ENCODE measurements at regions not wholly inside any gene's neighbourhood (a gene's known extent, or its start where the extent isn't known, plus 50 kb on each side); places are given as distances from the start of the nearest gene placed in this dataset.

DNA sequence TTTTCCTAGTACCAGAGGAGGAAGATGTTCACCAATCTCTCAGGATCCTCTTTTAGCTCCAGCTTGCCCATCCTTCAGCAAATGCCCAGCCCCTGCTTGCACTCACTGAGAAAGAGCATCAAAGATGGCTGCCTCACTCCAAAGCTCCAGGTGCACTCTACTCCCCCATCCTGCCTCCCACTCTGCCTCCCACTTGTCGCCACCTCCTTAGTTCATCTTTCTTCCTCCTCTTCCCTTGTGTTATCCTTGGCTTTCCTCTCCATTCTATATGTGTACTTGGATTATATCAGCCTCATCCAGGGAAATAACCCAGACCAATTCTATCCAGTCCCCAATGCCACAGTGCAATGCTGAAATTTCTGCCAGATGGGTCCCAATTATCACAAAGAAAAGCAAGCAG, 87.1 kb upstream of the CPLX2 start:
- TF ChIP-seq, protein P1, sequence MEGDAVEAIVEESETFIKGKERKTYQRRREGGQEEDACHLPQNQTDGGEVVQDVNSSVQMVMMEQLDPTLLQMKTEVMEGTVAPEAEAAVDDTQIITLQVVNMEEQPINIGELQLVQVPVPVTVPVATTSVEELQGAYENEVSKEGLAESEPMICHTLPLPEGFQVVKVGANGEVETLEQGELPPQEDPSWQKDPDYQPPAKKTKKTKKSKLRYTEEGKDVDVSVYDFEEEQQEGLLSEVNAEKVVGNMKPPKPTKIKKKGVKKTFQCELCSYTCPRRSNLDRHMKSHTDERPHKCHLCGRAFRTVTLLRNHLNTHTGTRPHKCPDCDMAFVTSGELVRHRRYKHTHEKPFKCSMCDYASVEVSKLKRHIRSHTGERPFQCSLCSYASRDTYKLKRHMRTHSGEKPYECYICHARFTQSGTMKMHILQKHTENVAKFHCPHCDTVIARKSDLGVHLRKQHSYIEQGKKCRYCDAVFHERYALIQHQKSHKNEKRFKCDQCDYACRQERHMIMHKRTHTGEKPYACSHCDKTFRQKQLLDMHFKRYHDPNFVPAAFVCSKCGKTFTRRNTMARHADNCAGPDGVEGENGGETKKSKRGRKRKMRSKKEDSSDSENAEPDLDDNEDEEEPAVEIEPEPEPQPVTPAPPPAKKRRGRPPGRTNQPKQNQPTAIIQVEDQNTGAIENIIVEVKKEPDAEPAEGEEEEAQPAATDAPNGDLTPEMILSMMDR (IDR thresholded peaks at IDR 0.05; ENCODE audit: insufficient read depth, low read depth, low read length), result no peak
- TF ChIP-seq EZH2 (IDR thresholded peaks at IDR 0.05; ENCODE audit: insufficient read depth, low read length), result no peak

Data from astrocyte (in vitro differentiated cells and primary cell).